GM10266 (cell line): ENCODE measurements at regions not wholly inside any gene's neighbourhood (a gene's known extent, or its start where the extent isn't known, plus 50 kb on each side); places are given as distances from the start of the nearest gene placed in this dataset.
"Not testable (repeated sequence)": the region's sequence is repeated elsewhere in the genome, so short reads cannot be mapped to it uniquely, and the experiment has no call there.

Experiments used
- DNase-seq: peaks from one replicate; pipeline ENCODE4 v3.0.0; 2012; ENCODE audit errors: extremely low spot score
- TF ChIP-seq, protein P1 (sequence below): IDR thresholded peaks from 2 replicates; pipeline ENCODE4 v1.5.1; 2012; ENCODE audit warnings: mild to moderate bottlenecking, low read depth; ENCODE audit not compliant: control insufficient read depth, insufficient read depth; ENCODE audit errors: missing control alignments

DNA sequence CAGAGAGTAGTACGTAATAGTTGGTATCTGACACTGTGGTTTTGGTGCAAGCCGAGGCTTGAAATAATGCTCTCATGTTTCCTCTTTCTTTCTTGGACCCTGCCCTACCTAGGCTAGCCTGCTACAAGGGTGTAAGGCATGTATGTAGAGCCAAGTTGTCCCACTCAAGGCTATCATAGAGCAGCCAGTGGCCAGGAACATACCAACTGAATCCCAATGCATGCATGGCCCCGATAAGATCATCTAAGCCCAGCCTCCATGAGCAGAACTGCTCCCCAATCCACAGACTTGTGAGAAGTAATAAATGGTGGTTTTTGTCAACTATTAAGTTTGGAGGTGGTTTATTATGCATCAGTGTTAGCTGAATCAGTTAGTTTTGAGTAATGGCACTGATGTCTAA, 250.2 kb downstream of the SH2D4B start:
- DNase-seq, result no peak
- TF ChIP-seq, protein P1, sequence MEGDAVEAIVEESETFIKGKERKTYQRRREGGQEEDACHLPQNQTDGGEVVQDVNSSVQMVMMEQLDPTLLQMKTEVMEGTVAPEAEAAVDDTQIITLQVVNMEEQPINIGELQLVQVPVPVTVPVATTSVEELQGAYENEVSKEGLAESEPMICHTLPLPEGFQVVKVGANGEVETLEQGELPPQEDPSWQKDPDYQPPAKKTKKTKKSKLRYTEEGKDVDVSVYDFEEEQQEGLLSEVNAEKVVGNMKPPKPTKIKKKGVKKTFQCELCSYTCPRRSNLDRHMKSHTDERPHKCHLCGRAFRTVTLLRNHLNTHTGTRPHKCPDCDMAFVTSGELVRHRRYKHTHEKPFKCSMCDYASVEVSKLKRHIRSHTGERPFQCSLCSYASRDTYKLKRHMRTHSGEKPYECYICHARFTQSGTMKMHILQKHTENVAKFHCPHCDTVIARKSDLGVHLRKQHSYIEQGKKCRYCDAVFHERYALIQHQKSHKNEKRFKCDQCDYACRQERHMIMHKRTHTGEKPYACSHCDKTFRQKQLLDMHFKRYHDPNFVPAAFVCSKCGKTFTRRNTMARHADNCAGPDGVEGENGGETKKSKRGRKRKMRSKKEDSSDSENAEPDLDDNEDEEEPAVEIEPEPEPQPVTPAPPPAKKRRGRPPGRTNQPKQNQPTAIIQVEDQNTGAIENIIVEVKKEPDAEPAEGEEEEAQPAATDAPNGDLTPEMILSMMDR, result no peak

DNA sequence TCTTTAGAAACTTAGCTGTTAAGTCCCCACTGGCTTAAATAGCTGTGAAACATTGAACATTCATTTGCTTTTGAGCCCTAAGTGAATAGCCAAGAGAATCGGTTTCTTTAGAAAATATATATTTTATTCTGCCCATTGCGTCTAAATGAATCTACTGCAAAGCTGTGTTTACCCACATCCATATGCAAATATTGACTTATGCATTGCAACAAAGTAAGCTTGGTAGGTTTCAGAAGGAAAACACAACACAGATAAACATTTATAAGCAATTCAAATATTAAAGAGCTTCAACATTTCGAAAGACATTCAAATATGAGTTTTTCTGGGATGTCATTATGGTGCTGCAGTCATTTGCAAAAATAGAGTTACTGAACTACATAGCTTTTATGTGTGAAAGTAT, 257.3 kb downstream of the SH2D4B start:
- DNase-seq, result no peak
- TF ChIP-seq, protein P1, result no peak

DNA sequence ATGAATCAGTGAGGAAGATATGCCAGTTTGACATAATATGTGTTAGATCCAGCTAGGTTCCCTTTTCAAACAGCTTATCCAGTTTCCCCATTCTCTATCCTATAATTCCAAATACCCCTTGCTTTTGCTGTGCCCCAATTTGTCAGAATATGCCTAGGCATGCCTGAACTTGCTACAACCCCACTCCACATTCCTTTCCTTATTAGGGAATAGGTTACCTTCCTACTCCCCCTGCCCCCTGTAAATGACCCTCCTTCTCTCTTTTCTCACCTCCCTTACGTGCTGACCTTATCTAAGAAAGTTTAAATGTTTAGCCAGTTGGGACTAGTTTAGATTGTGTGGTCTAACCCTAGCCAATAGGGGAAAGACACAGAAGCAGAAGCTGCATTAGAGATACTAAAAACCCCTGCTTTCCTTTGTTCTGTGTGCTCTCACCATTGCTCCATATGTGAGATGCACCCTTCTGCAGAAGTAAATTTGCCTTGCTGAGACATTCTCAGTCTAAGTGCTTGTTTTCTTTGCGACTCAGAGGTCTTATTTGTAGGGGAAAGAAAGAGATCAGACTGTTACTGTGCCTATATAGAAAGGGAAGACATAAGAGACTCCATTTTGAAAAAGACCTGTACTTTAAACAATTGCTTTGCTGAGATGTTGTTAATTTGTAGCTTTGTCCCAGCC, 267.8 kb downstream of the SH2D4B start:
- TF ChIP-seq, protein P1, result no peak
- no peak for DNase-seq

DNA sequence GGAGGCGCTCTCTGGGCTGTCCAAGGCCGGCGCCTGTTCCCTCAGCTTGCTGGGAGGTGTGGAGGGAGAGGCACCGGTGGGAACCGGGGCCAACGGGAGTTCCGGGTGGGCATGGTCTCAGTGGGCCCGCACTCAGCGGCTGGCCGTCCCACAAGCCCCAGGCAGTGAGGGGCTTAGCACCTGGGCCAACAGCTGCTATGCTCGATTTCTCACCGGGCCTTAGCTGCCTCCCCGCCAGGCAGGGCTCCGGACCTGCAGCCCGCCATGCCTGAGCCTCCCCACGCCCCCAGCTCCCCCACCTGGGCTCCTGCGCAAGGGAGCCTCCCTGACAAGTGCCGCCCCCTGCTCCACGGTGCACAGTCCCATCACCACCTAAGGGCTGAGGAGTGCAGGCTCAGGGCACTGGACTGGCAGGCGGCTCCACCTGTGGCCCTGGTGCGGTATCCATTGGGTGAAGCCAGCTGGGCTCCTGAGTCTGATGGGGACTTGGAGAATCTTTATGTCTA, 276.5 kb downstream of the SH2D4B start:
- DNase-seq, result no peak
- TF ChIP-seq, protein P1, result no peak

DNA sequence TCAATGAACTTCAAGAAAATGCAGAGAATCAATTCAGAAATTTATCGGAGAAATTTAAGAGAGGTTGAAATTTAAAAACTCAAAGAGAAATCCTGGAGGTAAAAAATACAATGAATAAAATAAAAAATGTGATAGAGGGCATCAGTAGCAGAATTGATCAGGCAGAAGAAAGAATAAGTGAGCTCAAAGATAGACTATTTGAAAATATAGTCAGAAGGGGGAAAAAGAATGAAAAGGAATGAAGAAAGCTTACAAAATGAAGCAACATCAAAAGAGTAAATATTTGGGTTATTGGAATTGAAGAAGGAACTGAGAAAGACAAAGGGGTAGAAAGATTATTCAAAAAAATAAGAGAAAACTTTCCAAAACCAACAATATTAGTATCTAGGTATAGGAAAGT, 291.4 kb downstream of the SH2D4B start:
- DNase-seq, result no peak
- TF ChIP-seq, protein P1, result no peak

DNA sequence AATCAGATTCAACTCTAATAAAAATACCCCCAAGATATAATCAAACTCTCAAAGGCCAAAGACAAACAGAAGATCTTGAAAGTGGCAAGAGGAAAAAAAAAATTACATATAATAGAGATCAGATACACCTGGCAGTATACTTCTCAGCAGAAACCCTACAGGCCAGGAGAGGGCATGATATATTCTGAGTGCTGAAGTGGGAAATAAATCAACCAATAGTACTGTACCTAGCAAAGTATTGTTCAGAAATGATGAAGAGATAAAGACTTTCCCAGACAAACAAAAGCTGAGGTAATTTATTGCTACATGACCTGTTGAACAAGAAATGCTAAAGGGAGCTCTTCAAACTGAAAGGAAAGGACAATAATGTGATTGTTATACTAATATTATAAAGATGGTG, 291.9 kb downstream of the SH2D4B start:
- TF ChIP-seq, protein P1, result no peak
- DNase-seq, result no peak

DNA sequence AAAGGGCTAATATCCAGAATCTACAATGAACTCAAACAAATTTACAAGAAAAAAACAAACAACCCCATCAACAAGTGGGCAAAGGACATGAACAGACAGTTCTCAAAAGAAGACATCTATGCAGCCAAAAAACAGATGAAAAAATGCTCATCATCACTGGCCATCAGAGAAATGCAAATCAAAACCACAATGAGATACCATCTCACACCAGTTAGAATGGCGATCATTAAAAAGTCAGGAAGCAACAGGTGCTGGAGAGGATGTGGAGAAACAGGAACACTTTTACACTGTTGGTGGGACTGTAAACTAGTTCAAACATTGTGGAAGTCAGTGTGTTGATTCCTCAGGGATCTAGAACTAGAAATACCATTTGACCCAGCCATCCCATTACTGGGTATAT, 295.0 kb downstream of the SH2D4B start:
- not testable (repeated sequence) for DNase-seq
